IPS DF 6.9 (cell line): ENCODE measurements at regions not wholly inside any gene's neighbourhood (a gene's known extent, or its start where the extent isn't known, plus 50 kb on each side); places are given as distances from the start of the nearest gene placed in this dataset.
"Not testable (repeated sequence)": the region's sequence is repeated elsewhere in the genome, so short reads cannot be mapped to it uniquely, and the experiment has no call there.

ENCODE experiments used
- DNase-seq: peaks from one replicate; pipeline ENCODE4 v3.0.0-alpha.2; 2013; ENCODE audit warnings: low read depth, low spot score
- H3K27ac ChIP-seq: one replicate; pipeline ENCODE4 v1.5.1; 2013; ENCODE audit warnings: low read length, control low read depth
- H3K27me3 ChIP-seq: 2 replicates; pipeline ENCODE4 v1.6.1; 2013; ENCODE audit warnings: mild to moderate bottlenecking, low read length; ENCODE audit not compliant: control insufficient read depth, insufficient read depth
- H3K36me3 ChIP-seq: 2 replicates; pipeline ENCODE4 v1.6.1; 2013; ENCODE audit warnings: low read length; ENCODE audit not compliant: control insufficient read depth, insufficient read depth
- H3K4me1 ChIP-seq: 2 replicates; pipeline ENCODE4 v1.6.1; 2013; ENCODE audit warnings: low read length; ENCODE audit not compliant: control insufficient read depth, insufficient read depth
- H3K4me3 ChIP-seq: 2 replicates; pipeline ENCODE4 v1.5.1; 2013; ENCODE audit warnings: mild to moderate bottlenecking, low read length
- H3K9me3 ChIP-seq: 2 replicates; pipeline ENCODE4 v1.6.1; 2013; ENCODE audit warnings: low read length, inconsistent platforms; ENCODE audit not compliant: control insufficient read depth, insufficient read depth
- WGBS: extraction: QIAGEN DNeasy Blood & Tissue Kit; methylation state at CpG from one replicate; pipeline ENCODE4 v1.1.7; 2013; ENCODE audit warnings: mixed read lengths, missing lambda C conversion rate; ENCODE audit not compliant: insufficient read length, insufficient coverage; 5-methylcytosine and 5-hydroxymethylcytosine counted together

GRCh38 chr10:2883238-2883637 lies 184.1 kb upstream of the PFKP start:
- Histone ChIP-seq H3K27me3 (no peaks in the 10 kb centered on the region), H3K4me1 (no peaks in the 10 kb centered on the region), H3K4me3 (no peak overlapping the region), H3K9me3 (no peaks in the 10 kb centered on the region), H3K27ac (no peak overlapping the region), H3K36me3 (no peaks in the 10 kb centered on the region)
- DNase-seq, result no peak
- WGBS, result no CpG with 5 or more reads among the region's 1 CpG

GRCh38 chr10:2882628-2883027 lies 184.7 kb upstream of the PFKP start:
- H3K4me1 ChIP-seq, result no peaks in the 10 kb centered on the region
- WGBS, result no CpG with 5 or more reads among the region's 9 CpGs
- H3K27me3 ChIP-seq, result no peaks in the 10 kb centered on the region
- H3K4me3 ChIP-seq, result no peak overlapping the region
- no peaks in the 10 kb centered on the region for H3K9me3 ChIP-seq
- H3K36me3 ChIP-seq, result no peaks in the 10 kb centered on the region
- no peak overlapping the region for H3K27ac ChIP-seq
- DNase-seq, result no peak

GRCh38 chr10:2881720-2882620 lies 185.4 kb upstream of the PFKP start:
- H3K4me1 ChIP-seq, result no peaks in the 10 kb centered on the region
- no CpG with 5 or more reads among the region's 6 CpGs for WGBS
- no peak for DNase-seq
- no peaks in the 10 kb centered on the region for H3K27me3 ChIP-seq
- no peaks in the 10 kb centered on the region for H3K36me3 ChIP-seq
- H3K4me3 ChIP-seq, result no peak overlapping the region
- H3K9me3 ChIP-seq, result no peaks in the 10 kb centered on the region
- H3K27ac ChIP-seq, result no peak overlapping the region

- not testable (repeated sequence) for H3K27me3 ChIP-seq, H3K27ac ChIP-seq, H3K9me3 ChIP-seq, H3K4me3 ChIP-seq, H3K36me3 ChIP-seq, H3K4me1 ChIP-seq, DNase-seq
- no CpG with 5 or more reads among the region's 2 CpGs for WGBS
Measured at GRCh38 chr10:2880050-2880449, 187.3 kb upstream of the PFKP start.

GRCh38 chr10:2878818-2879217 lies 188.5 kb upstream of the PFKP start:
- Histone ChIP-seq H3K4me1 (no peaks in the 10 kb centered on the region), H3K4me3 (no peak overlapping the region), H3K9me3 (no peaks in the 10 kb centered on the region), H3K27me3 (no peaks in the 10 kb centered on the region), H3K36me3 (no peaks in the 10 kb centered on the region), H3K27ac (no peak overlapping the region)
- DNase-seq, result no peak
- WGBS, result no CpG with 5 or more reads among the region's 8 CpGs

GRCh38 chr10:2876032-2876431 lies 191.3 kb upstream of the PFKP start:
- Histone ChIP-seq H3K4me3 (no peak overlapping the region), H3K27me3 (no peaks in the 10 kb centered on the region), H3K36me3 (no peaks in the 10 kb centered on the region; the same call in 1 of the 2 replicates), H3K9me3 (no peaks in the 10 kb centered on the region), H3K4me1 (no peaks in the 10 kb centered on the region), H3K27ac (no peak overlapping the region)
- WGBS, result no CpG with 5 or more reads among the region's 2 CpGs
- DNase-seq, result no peak

- DNase-seq, result no peak
- H3K9me3 ChIP-seq, result no peaks in the 10 kb centered on the region
Measured at GRCh38 chr10:2874963-2875362, 192.4 kb upstream of the PFKP start.

GRCh38 chr10:2873769-2874168 lies 193.6 kb upstream of the PFKP start:
- DNase-seq, result no peak
- H3K4me3 ChIP-seq, result no peak overlapping the region
- no peaks in the 10 kb centered on the region for H3K27me3 ChIP-seq
- no peaks in the 10 kb centered on the region for H3K9me3 ChIP-seq
- no peaks in the 10 kb centered on the region; the same call in 1 of the 2 replicates for H3K36me3 ChIP-seq
- no peak overlapping the region for H3K27ac ChIP-seq
- no CpG with 5 or more reads among the region's 2 CpGs for WGBS
- H3K4me1 ChIP-seq, result no peaks in the 10 kb centered on the region

More at GRCh38 chr10:2874963-2875362, 192.4 kb upstream of the PFKP start:
- Histone ChIP-seq H3K4me3 (no peak overlapping the region), H3K36me3 (no peaks in the 10 kb centered on the region; the same call in 1 of the 2 replicates), H3K27ac (no peak overlapping the region), H3K27me3 (no peaks in the 10 kb centered on the region), H3K4me1 (no peaks in the 10 kb centered on the region)
- WGBS, result no CpG with 5 or more reads among the region's 6 CpGs

GRCh38 chr10:2871673-2872219 lies 195.6 kb upstream of the PFKP start:
- Histone ChIP-seq H3K27ac (no peak overlapping the region), H3K27me3 (no peaks in the 10 kb centered on the region), H3K4me1 (no peaks in the 10 kb centered on the region), H3K4me3 (no peak overlapping the region), H3K36me3 (no peaks in the 10 kb centered on the region; the same call in 1 of the 2 replicates), H3K9me3 (no peaks in the 10 kb centered on the region)
- no CpG with 5 or more reads among the region's 2 CpGs for WGBS
- no peak for DNase-seq

GRCh38 chr10:2870654-2871053 lies 196.7 kb upstream of the PFKP start:
- no CpG with 5 or more reads among the region's 4 CpGs for WGBS
- no peaks in the 10 kb centered on the region; the same call in 1 of the 2 replicates for H3K36me3 ChIP-seq
- H3K4me1 ChIP-seq, result no peaks in the 10 kb centered on the region
- no peak for DNase-seq
- H3K27ac ChIP-seq, result no peak overlapping the region
- no peaks in the 10 kb centered on the region for H3K27me3 ChIP-seq
- no peaks in the 10 kb centered on the region for H3K9me3 ChIP-seq
- H3K4me3 ChIP-seq, result no peak overlapping the region
